Neural cell (in vitro differentiated cells): ENCODE measurements at regions not wholly inside any gene's neighbourhood (a gene's known extent, or its start where the extent isn't known, plus 50 kb on each side); places are given as distances from the start of the nearest gene placed in this dataset.

Experiments
- H2AFZ ChIP-seq: fragments of 200-600, 300-800 bp; sonication (generic), shearing (Covaris generic); 2 replicates; pipeline ENCODE4 v1.6.0; 2014; ENCODE audit warnings: low read depth, mild to moderate bottlenecking, antibody characterized with exemption, low read length, moderate library complexity
- H3F3A ChIP-seq: fragments of 200-600 bp; shearing (Covaris generic); 2 replicates; pipeline ENCODE4 v1.6.1; 2016; ENCODE audit warnings: mild to moderate bottlenecking, moderate library complexity, mixed read lengths, antibody characterized with exemption, low read length; ENCODE audit not compliant: insufficient read depth, poor library complexity, severe bottlenecking
- H3K27ac ChIP-seq: fragments of 200-600, 300-800 bp; sonication (generic), shearing (Covaris generic); 2 replicates; pipeline ENCODE4 v1.5.1; 2014; ENCODE audit warnings: mild to moderate bottlenecking, low read length, moderate library complexity
- H3K27me3 ChIP-seq: fragments of 300-800, 200-600 bp; sonication (generic), shearing (Covaris generic); 2 replicates; pipeline ENCODE4 v1.6.0; 2014; ENCODE audit warnings: mild to moderate bottlenecking, low read depth, low read length, moderate library complexity; ENCODE audit not compliant: insufficient read depth
- H3K36me3 ChIP-seq: fragments of 300-800, 200-600 bp; sonication (generic), shearing (Covaris generic); 2 replicates; pipeline ENCODE4 v1.5.1; 2014; ENCODE audit warnings: mild to moderate bottlenecking, antibody characterized with exemption, low read length, moderate library complexity; ENCODE audit not compliant: insufficient read depth
- H3K4me2 ChIP-seq: fragments of 300-800, 200-600 bp; sonication (generic), shearing (Covaris generic); 2 replicates; pipeline ENCODE4 v1.6.0; 2014; ENCODE audit warnings: mild to moderate bottlenecking, low read length
- H3K4me3 ChIP-seq: fragments of 300-800, 200-600 bp; sonication (generic), shearing (Covaris generic); 2 replicates; pipeline ENCODE4 v1.5.1; 2014; ENCODE audit warnings: mild to moderate bottlenecking, low read length, moderate library complexity
- H3K79me2 ChIP-seq: fragments of 200-600 bp; shearing (Covaris generic); replicated peaks from 2 replicates; pipeline ENCODE4 v1.6.0; 2014; ENCODE audit warnings: mild to moderate bottlenecking, low read length, moderate library complexity; ENCODE audit not compliant: insufficient read depth
- H3K9ac ChIP-seq: fragments of 300-800, 200-600 bp; sonication (generic), shearing (Covaris generic); 2 replicates; pipeline ENCODE4 v1.6.1; 2016; ENCODE audit warnings: mild to moderate bottlenecking, low read length, mixed read lengths
- H3K9me2 ChIP-seq: fragments of 200-600 bp; shearing (Covaris generic); 2 replicates; pipeline ENCODE4 v1.6.1; 2016; ENCODE audit warnings: mild to moderate bottlenecking, low read length, mixed read lengths; ENCODE audit not compliant: insufficient read depth
- H3K9me3 ChIP-seq: fragments of 200-600, 300-800 bp; sonication (generic), shearing (Covaris generic); 2 replicates; pipeline ENCODE4 v1.6.1; 2016; ENCODE audit warnings: mild to moderate bottlenecking, mixed run types, low read length, moderate library complexity, mixed read lengths
- H4K20me1 ChIP-seq: fragments of 200-600 bp; shearing (Covaris generic); 2 replicates; pipeline ENCODE4 v1.6.1; 2016; ENCODE audit warnings: mild to moderate bottlenecking, mixed run types; ENCODE audit not compliant: insufficient read depth
- EP300 ChIP-seq: fragments of 450-650 bp; conservative IDR thresholded peaks from 2 replicates; pipeline ENCODE4 v1.6.1; 2014; ENCODE audit warnings: antibody characterized with exemption, mild to moderate bottlenecking, moderate library complexity; ENCODE audit not compliant: poor library complexity, severe bottlenecking
- EZH2 ChIP-seq: fragments of 200-600, 300-800 bp; shearing (Covaris generic), sonication (generic); IDR thresholded peaks from 2 replicates; pipeline ENCODE4 v1.6.1; 2014; ENCODE audit warnings: antibody characterized with exemption, low read length, borderline replicate concordance, mild to moderate bottlenecking; ENCODE audit not compliant: insufficient read depth, poor library complexity, severe bottlenecking
- MXI1 ChIP-seq: fragments of 450-650 bp; conservative IDR thresholded peaks from 2 replicates; pipeline ENCODE4 v1.6.1; 2014; ENCODE audit warnings: antibody characterized with exemption, mild to moderate bottlenecking; ENCODE audit not compliant: poor library complexity, severe bottlenecking
- POLR2AphosphoS5 ChIP-seq: IDR thresholded peaks from 2 replicates; pipeline ENCODE4 v1.6.1; 2012
- RAD21 ChIP-seq: fragments of 450-650 bp; conservative IDR thresholded peaks from 2 replicates; pipeline ENCODE4 v1.6.1; 2014; ENCODE audit warnings: antibody characterized with exemption, mild to moderate bottlenecking, moderate library complexity
- SMC3 ChIP-seq: fragments of 450-650 bp; conservative IDR thresholded peaks from 2 replicates; pipeline ENCODE4 v1.6.1; 2014; ENCODE audit warnings: antibody characterized with exemption, mild to moderate bottlenecking, moderate library complexity; ENCODE audit not compliant: poor library complexity
- TAF1 ChIP-seq: IDR thresholded peaks from 2 replicates; pipeline ENCODE4 v1.6.1; 2012; ENCODE audit warnings: low read depth
- TF ChIP-seq, protein P1 (sequence below): fragments of 450-650 bp; IDR thresholded peaks from 2 replicates; pipeline ENCODE4 v1.5.1; 2014; ENCODE audit warnings: antibody characterized with exemption, mild to moderate bottlenecking, moderate library complexity; ENCODE audit not compliant: poor library complexity, severe bottlenecking
- TF ChIP-seq, protein P2 (sequence below): IDR thresholded peaks from 2 replicates; pipeline ENCODE4 v1.6.1; 2012; ENCODE audit warnings: borderline replicate concordance

DNA sequence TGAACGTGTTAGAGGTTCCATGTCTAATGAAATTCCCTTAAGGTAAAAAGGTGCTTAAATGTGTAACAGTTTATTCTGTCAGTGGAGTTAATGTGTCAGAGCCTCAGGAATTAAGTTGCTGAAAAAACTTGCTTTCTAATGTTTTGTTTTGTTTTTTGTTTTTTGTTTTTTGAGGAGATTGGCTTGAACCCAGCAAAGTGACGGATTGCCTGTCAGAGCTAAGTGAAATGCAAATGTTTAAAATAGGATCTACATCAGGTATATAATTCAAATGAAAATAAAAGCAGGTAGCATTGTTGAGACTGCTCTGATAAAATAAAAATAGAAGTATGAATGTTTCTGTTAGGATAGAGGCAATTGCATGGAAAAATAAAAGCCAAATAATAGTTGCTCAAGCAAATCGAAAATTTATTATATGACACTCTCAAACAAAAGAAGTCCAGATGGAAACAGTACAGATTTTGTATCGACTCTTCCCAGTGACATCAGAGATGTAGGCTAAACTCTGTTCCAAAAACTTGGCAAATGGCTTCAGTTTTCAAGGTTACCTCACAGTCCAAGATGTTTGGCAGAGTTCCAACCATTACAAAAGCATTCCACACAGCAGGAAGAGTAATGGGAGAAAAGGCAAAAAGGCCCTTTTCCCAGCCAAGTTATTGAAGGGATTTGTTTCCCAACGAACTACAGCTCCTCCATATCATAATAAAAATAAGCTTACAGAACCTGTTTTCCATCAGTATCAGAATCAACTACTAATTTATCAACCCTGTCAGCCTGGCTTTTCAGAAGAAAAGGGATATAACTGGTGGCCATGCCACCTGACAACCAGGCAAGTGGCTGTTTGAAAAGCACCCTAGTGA, 291.0 kb downstream of the TBL1XR1 start:
- no peak overlapping the region for H3K9ac ChIP-seq
- no peaks in the 10 kb centered on the region for H3K9me2 ChIP-seq
- TF ChIP-seq POLR2AphosphoS5 (no peak), RAD21 (no peak), SMC3 (no peak), MXI1 (no peak), TAF1 (no peak), EZH2 (no peak), EP300 (no peak)
- TF ChIP-seq, protein P1, sequence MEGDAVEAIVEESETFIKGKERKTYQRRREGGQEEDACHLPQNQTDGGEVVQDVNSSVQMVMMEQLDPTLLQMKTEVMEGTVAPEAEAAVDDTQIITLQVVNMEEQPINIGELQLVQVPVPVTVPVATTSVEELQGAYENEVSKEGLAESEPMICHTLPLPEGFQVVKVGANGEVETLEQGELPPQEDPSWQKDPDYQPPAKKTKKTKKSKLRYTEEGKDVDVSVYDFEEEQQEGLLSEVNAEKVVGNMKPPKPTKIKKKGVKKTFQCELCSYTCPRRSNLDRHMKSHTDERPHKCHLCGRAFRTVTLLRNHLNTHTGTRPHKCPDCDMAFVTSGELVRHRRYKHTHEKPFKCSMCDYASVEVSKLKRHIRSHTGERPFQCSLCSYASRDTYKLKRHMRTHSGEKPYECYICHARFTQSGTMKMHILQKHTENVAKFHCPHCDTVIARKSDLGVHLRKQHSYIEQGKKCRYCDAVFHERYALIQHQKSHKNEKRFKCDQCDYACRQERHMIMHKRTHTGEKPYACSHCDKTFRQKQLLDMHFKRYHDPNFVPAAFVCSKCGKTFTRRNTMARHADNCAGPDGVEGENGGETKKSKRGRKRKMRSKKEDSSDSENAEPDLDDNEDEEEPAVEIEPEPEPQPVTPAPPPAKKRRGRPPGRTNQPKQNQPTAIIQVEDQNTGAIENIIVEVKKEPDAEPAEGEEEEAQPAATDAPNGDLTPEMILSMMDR: no peak
- TF ChIP-seq, protein P2, sequence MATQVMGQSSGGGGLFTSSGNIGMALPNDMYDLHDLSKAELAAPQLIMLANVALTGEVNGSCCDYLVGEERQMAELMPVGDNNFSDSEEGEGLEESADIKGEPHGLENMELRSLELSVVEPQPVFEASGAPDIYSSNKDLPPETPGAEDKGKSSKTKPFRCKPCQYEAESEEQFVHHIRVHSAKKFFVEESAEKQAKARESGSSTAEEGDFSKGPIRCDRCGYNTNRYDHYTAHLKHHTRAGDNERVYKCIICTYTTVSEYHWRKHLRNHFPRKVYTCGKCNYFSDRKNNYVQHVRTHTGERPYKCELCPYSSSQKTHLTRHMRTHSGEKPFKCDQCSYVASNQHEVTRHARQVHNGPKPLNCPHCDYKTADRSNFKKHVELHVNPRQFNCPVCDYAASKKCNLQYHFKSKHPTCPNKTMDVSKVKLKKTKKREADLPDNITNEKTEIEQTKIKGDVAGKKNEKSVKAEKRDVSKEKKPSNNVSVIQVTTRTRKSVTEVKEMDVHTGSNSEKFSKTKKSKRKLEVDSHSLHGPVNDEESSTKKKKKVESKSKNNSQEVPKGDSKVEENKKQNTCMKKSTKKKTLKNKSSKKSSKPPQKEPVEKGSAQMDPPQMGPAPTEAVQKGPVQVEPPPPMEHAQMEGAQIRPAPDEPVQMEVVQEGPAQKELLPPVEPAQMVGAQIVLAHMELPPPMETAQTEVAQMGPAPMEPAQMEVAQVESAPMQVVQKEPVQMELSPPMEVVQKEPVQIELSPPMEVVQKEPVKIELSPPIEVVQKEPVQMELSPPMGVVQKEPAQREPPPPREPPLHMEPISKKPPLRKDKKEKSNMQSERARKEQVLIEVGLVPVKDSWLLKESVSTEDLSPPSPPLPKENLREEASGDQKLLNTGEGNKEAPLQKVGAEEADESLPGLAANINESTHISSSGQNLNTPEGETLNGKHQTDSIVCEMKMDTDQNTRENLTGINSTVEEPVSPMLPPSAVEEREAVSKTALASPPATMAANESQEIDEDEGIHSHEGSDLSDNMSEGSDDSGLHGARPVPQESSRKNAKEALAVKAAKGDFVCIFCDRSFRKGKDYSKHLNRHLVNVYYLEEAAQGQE: no peak
- H3F3A ChIP-seq: no peaks in the 10 kb centered on the region
- no peak overlapping the region for H3K27ac ChIP-seq
- no peaks in the 10 kb centered on the region for H4K20me1 ChIP-seq
- H3K27me3 ChIP-seq: no peaks in the 10 kb centered on the region
- H3K4me2 ChIP-seq: no peak overlapping the region
- H3K9me3 ChIP-seq: no peaks in the 10 kb centered on the region
- H3K36me3 ChIP-seq: no peaks in the 10 kb centered on the region
- H3K4me3 ChIP-seq: no peak overlapping the region
- no peak overlapping the region for H2AFZ ChIP-seq
- H3K79me2 ChIP-seq: no peaks in the 10 kb centered on the region

DNA sequence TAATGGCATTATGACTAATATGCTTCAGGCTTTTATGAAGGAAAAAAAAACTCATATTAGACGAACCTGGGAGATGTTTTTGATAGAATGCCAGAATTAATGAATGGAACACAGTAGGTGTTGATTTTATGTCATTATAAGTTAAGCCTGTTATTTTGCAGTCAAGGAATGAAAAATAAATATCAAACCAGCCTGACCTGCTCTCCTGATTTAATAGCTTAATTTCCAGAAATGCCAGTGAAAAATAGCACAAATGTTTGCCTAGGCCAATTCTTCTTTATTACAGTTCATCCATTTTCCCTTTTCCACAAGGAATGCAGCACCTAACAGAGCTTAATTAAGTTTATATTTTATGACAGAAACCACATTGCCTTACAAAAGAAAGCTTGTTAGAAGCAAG, 292.0 kb downstream of the TBL1XR1 start:
- H3K36me3 ChIP-seq: no peaks in the 10 kb centered on the region
- no peaks in the 10 kb centered on the region for H4K20me1 ChIP-seq
- TF ChIP-seq, protein P2: no peak
- TF ChIP-seq EZH2: no peak
- TF ChIP-seq EP300: no peak
- no peak for TF ChIP-seq TAF1
- no peaks in the 10 kb centered on the region for H3K9me2 ChIP-seq
- no peak overlapping the region for H3K27ac ChIP-seq
- H3K9ac ChIP-seq: no peak overlapping the region
- H3K4me3 ChIP-seq: no peak overlapping the region
- H3K9me3 ChIP-seq: no peaks in the 10 kb centered on the region
- no peak overlapping the region for H3K4me2 ChIP-seq
- H2AFZ ChIP-seq: no peak overlapping the region
- no peaks in the 10 kb centered on the region for H3F3A ChIP-seq
- no peaks in the 10 kb centered on the region for H3K27me3 ChIP-seq
- no peaks in the 10 kb centered on the region for H3K79me2 ChIP-seq
